CD4-positive, alpha-beta T cell treated with Interleukin-15 for 1 hour (primary cell): ENCODE measurements at regions not wholly inside any gene's neighbourhood (a gene's known extent, or its start where the extent isn't known, plus 50 kb on each side); places are given as distances from the start of the nearest gene placed in this dataset.
"Not testable (repeated sequence)": the region's sequence is repeated elsewhere in the genome, so short reads cannot be mapped to it uniquely, and the experiment has no call there.

Experiments
- DNase-seq: peaks from one replicate; pipeline ENCODE4 v3.0.0-alpha.2; 2020

- no peak for DNase-seq
Observed at GRCh38 chr18:25544546-25545287, 192.8 kb upstream of the ZNF521 start.

- no peak for DNase-seq
Observed at GRCh38 chr18:25538175-25538922, 186.4 kb upstream of the ZNF521 start.

- DNase-seq, result no peak
Observed at GRCh38 chr18:25535495-25535894, 183.5 kb upstream of the ZNF521 start.

GRCh38 chr18:25534401-25534800, 182.4 kb upstream of the ZNF521 start:
- DNase-seq, result no peak

- no peak for DNase-seq
Observed at GRCh38 chr18:25533218-25533617, 181.3 kb upstream of the ZNF521 start.

GRCh38 chr18:25531207-25531606, 179.2 kb upstream of the ZNF521 start:
- no peak for DNase-seq

GRCh38 chr18:25525789-25526188, 173.8 kb upstream of the ZNF521 start:
- DNase-seq, result not testable (repeated sequence)

GRCh38 chr18:25518716-25519053, 166.7 kb upstream of the ZNF521 start:
- DNase-seq, result no peak

GRCh38 chr18:25517881-25518715, 166.1 kb upstream of the ZNF521 start:
- no peak for DNase-seq

GRCh38 chr18:25516747-25517498, 165.0 kb upstream of the ZNF521 start:
- no peak for DNase-seq

GRCh38 chr18:25516121-25516520, 164.2 kb upstream of the ZNF521 start:
- DNase-seq, result no peak

- DNase-seq, result no peak
Observed at GRCh38 chr18:25510096-25510495, 158.1 kb upstream of the ZNF521 start.

GRCh38 chr18:25503567-25504081, 151.7 kb upstream of the ZNF521 start:
- DNase-seq, result no peak

GRCh38 chr18:25497151-25497794, 145.3 kb upstream of the ZNF521 start:
- DNase-seq, result no peak

- no peak for DNase-seq
Observed at GRCh38 chr18:25496544-25496943, 144.6 kb upstream of the ZNF521 start.

- DNase-seq, result no peak
Observed at GRCh38 chr18:25495606-25496005, 143.6 kb upstream of the ZNF521 start.

GRCh38 chr18:25494888-25495287, 142.9 kb upstream of the ZNF521 start:
- no peak for DNase-seq

- DNase-seq, result no peak
Observed at GRCh38 chr18:25493401-25493800, 141.4 kb upstream of the ZNF521 start.

GRCh38 chr18:25490316-25490715, 138.3 kb upstream of the ZNF521 start:
- no peak for DNase-seq

- no peak for DNase-seq
Observed at GRCh38 chr18:25473008-25473407, 121.0 kb upstream of the ZNF521 start.

- DNase-seq, result not testable (repeated sequence)
Observed at GRCh38 chr18:25470756-25471524, 119.0 kb upstream of the ZNF521 start.
